ENCODE measurements at regions not wholly inside any gene's neighbourhood (a gene's known extent, or its start where the extent isn't known, plus 50 kb on each side); places are given as distances from the start of the nearest gene placed in this dataset.

DNA sequence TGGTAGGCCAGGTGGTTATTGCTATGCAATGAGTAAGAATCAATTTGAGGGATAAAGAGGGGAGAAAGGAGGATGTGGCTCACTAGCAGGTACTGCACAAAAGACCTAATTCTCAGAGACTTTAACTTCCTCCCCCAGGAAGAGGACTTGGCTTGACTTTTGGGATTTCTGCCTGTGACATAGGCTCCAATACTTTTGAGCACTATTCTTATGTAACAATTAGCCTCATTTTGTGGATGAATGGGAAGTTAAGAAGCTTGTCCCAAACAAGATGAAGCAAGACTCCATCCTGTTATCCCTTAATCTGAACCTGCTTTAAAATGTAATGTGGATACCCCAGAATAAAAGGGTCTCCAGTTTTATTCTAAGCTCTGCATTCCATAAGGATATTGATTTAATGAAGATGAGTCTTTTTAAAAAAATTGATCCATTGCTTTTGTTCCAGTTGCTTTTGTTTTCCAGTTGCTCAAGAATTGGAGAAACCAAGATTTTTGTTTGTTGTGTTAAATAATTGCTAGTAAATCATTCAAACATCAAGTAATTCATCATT lies 218.5 kb downstream of the SNX13 start:
- TF ChIP-seq, protein P1, sequence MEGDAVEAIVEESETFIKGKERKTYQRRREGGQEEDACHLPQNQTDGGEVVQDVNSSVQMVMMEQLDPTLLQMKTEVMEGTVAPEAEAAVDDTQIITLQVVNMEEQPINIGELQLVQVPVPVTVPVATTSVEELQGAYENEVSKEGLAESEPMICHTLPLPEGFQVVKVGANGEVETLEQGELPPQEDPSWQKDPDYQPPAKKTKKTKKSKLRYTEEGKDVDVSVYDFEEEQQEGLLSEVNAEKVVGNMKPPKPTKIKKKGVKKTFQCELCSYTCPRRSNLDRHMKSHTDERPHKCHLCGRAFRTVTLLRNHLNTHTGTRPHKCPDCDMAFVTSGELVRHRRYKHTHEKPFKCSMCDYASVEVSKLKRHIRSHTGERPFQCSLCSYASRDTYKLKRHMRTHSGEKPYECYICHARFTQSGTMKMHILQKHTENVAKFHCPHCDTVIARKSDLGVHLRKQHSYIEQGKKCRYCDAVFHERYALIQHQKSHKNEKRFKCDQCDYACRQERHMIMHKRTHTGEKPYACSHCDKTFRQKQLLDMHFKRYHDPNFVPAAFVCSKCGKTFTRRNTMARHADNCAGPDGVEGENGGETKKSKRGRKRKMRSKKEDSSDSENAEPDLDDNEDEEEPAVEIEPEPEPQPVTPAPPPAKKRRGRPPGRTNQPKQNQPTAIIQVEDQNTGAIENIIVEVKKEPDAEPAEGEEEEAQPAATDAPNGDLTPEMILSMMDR (IDR thresholded peaks at IDR 0.05) = no peak
- no peak for TF ChIP-seq POLR2A (IDR thresholded peaks at IDR 0.05)
- TF ChIP-seq POLR2AphosphoS5 (IDR thresholded peaks at IDR 0.05) = no peak

Measured in breast epithelium (tissue), 3 donors.